ENCODE measurements at regions not wholly inside any gene's neighbourhood (a gene's known extent, or its start where the extent isn't known, plus 50 kb on each side); places are given as distances from the start of the nearest gene placed in this dataset.

GRCh38 chr10:21199501-21199900 lies 302.4 kb upstream of the NEBL start:
- TF ChIP-seq MAX (IDR thresholded peaks at IDR 0.05; ENCODE audit: low read depth, low read length) (no peak), FOXM1 (IDR thresholded peaks at IDR 0.05; ENCODE audit: low read depth, low read length) (no peak), CTCF (IDR thresholded peaks at IDR 0.05 in 2 of 3, conservative IDR thresholded peaks at IDR 0.05 in 1 of 3; ENCODE audit: control insufficient read depth in 2 of 3, extremely low read depth in 1 of 3, insufficient read depth in 1 of 3, low read depth in 3 of 3, low read length in 3 of 3) (no peak), CEBPB (IDR thresholded peaks at IDR 0.05; ENCODE audit: borderline replicate concordance in 1 of 2, low read depth in 2 of 2, low read length in 2 of 2) (no peak), REST (IDR thresholded peaks at IDR 0.05; ENCODE audit: low read depth, low read length) (no peak), BCL3 (IDR thresholded peaks at IDR 0.05; ENCODE audit: borderline replicate concordance, insufficient read depth, low read depth, low read length, poor library complexity, severe bottlenecking) (no peak)
